ENCODE measurements at regions not wholly inside any gene's neighbourhood (a gene's known extent, or its start where the extent isn't known, plus 50 kb on each side); places are given as distances from the start of the nearest gene placed in this dataset.
A peak's percentile ranks its signal among the peaks of the same experiment; 100 is the strongest.

DNA sequence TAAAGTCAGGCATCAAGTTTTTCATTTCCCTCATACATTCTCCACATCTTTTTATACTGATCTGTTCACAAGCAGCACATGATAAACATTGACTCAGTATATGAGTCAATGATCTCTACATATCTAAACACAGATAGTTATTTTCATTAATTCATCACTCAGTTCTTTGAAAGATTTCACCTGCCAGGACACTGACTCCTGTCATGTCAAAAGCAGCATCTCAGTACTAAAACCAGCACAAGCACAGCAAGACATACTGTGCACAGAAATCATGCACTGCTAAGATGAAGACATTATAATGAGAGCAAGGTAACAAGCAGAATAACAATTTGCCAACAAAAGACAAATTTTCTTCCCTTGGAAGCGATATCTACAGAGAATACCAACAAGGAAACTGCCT lies 206.1 kb upstream of the COX7C start:
- Histone ChIP-seq H3K36me3 (ENCODE audit: control insufficient read depth, insufficient read depth, low read length) (no peaks in the 10 kb centered on the region), H3K4me3 (ENCODE audit: low read depth, low read length) (no peak overlapping the region), H3K9me3 (ENCODE audit: control insufficient read depth, insufficient read depth, low read length) (no peaks in the 10 kb centered on the region), H3K27me3 (ENCODE audit: control insufficient read depth, insufficient read depth, low read length) (no peaks in the 10 kb centered on the region), H3K4me1 (ENCODE audit: control insufficient read depth, insufficient read depth, low read length) (no peaks in the 10 kb centered on the region), H3K27ac (ENCODE audit: low read depth, low read length) (no peak overlapping the region)
- no CpG with 5 or more reads among the region's 1 CpG for WGBS (ENCODE audit: insufficient coverage)
- DNase-seq (ENCODE audit: low read depth in 4 of 6, low spot score in 6 of 6), result peak in 1 of 6 donors; percentile 27

DNA sequence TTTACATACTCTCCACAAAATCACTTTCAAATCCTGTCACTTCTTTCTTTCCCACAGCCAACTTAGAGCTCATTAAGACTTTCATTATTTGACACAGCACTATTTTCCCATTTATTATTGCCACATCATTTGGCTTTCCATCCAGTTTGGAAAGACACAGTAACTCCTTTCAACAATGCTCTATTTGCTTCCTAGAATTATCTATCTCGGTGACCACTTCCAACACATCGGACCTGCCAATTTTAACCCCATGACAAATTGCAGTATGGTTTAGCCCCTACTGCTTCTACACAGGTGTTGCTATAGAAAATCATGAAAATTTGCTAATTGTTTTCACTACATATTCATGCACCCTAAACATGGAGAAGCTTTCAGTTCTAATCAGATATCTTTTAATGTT lies 190.6 kb upstream of the COX7C start:
- Histone ChIP-seq H3K27me3 (ENCODE audit: control insufficient read depth, insufficient read depth, low read length) (no peaks in the 10 kb centered on the region), H3K4me1 (ENCODE audit: control insufficient read depth, insufficient read depth, low read length) (no peaks in the 10 kb centered on the region), H3K27ac (ENCODE audit: low read depth, low read length) (no peak overlapping the region), H3K9me3 (ENCODE audit: control insufficient read depth, insufficient read depth, low read length) (no peaks in the 10 kb centered on the region), H3K4me3 (ENCODE audit: low read depth, low read length) (no peak overlapping the region), H3K36me3 (ENCODE audit: control insufficient read depth, insufficient read depth, low read length) (no peaks in the 10 kb centered on the region)
- 40% methylated on average over 1 of the region's 2 CpGs for WGBS (ENCODE audit: insufficient coverage)
- no peak for DNase-seq (ENCODE audit: low read depth in 4 of 6, low spot score in 6 of 6)

DNA sequence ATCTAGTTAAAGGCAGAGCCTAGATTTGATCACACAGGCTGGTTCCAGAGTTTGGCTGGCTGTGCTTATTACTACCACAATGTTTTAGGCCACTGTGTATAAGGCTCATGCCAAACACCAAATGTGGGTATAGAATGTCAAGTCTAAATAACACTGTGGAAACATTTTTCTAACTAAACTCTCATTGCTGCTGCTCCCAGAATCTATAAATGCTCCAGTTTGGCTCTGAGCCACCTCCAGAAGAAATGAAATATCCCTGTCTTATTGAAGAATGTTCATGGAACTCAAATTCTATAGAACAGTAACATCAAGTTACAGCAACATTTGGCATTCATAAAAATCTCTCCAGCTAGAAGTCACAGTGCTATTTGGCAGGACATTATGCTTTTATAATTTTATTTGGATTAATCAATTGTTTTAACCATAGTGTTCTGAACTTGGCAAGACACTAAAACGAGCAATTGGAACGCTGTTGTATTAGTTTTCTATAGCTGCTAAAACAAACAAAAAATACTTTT lies 178.1 kb upstream of the COX7C start:
- Histone ChIP-seq H3K27me3 (ENCODE audit: control insufficient read depth, insufficient read depth, low read length) (no peaks in the 10 kb centered on the region), H3K9me3 (ENCODE audit: control insufficient read depth, insufficient read depth, low read length) (no peaks in the 10 kb centered on the region), H3K4me3 (ENCODE audit: low read depth, low read length) (no peak overlapping the region), H3K36me3 (ENCODE audit: control insufficient read depth, insufficient read depth, low read length) (no peaks in the 10 kb centered on the region), H3K27ac (ENCODE audit: low read depth, low read length) (no peak overlapping the region), H3K4me1 (ENCODE audit: control insufficient read depth, insufficient read depth, low read length) (no peaks in the 10 kb centered on the region)
- peak in 2 of 6 donors; percentile 6 to 37 for DNase-seq (ENCODE audit: low read depth in 4 of 6, low spot score in 6 of 6)
- no CpG with 5 or more reads among the region's 2 CpGs for WGBS (ENCODE audit: insufficient coverage)

DNA sequence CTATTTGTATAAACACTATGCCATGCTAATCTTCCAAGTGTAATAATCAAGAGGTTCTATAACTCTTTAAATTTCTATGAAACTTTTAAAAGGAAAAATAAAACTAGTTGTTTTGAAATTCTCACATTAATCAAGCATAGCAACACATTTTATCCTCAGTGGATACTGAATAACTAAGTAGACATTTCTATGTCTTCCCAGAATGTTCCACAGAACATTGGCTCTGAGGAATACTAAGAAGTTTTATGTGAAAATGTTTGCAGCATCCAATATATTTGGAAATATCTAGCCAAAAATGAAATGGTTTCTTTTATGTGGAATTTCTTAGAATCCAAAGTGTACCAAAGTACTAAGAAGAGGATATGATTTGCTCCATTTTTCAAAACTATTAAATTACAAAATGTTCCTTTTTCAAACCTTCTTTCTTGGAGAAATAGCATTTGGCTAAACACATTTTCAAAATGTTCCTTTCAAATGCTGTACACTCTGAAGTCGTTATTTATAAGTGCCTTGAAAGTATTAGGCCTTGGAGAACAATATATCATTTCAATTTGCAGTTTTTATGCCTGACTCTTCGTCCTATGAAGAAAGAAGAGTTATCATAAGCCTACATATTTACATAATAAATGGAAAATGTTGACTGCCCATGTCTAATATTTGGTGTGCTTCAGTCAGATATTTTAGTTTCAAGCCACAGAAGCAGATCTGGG lies 175.6 kb upstream of the COX7C start:
- H3K9me3 ChIP-seq (ENCODE audit: control insufficient read depth, insufficient read depth, low read length), result no peaks in the 10 kb centered on the region
- no peak overlapping the region for H3K4me3 ChIP-seq (ENCODE audit: low read depth, low read length)
- no peaks in the 10 kb centered on the region for H3K4me1 ChIP-seq (ENCODE audit: control insufficient read depth, insufficient read depth, low read length)
- no peaks in the 10 kb centered on the region for H3K36me3 ChIP-seq (ENCODE audit: control insufficient read depth, insufficient read depth, low read length)
- no peaks in the 10 kb centered on the region for H3K27me3 ChIP-seq (ENCODE audit: control insufficient read depth, insufficient read depth, low read length)
- DNase-seq (ENCODE audit: low read depth in 4 of 6, low spot score in 6 of 6), result no peak
- no peak overlapping the region for H3K27ac ChIP-seq (ENCODE audit: low read depth, low read length)
- no CpG with 5 or more reads among the region's 2 CpGs for WGBS (ENCODE audit: insufficient coverage)

DNA sequence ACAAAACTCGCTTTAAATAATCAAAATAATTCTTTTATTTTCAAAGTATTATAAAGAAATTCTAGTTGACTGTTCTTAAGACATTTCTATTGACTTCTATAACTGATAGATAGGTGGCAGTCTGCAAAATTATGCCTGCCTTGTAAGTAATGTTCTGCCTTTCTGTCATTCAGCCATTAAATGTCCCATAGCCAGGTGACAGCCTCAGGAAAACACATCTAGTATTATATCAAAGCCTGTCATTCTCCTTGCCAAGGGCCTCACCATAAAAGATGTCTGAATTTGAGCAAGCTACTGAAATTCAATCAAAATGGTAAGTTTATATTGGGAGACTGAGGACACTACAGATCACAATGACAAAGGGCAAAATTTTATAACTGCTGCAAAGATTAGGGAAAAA lies 170.4 kb upstream of the COX7C start:
- Histone ChIP-seq H3K9me3 (ENCODE audit: control insufficient read depth, insufficient read depth, low read length) (no peaks in the 10 kb centered on the region), H3K27ac (ENCODE audit: low read depth, low read length) (no peak overlapping the region), H3K27me3 (ENCODE audit: control insufficient read depth, insufficient read depth, low read length) (no peaks in the 10 kb centered on the region), H3K4me1 (ENCODE audit: control insufficient read depth, insufficient read depth, low read length) (no peaks in the 10 kb centered on the region), H3K4me3 (ENCODE audit: low read depth, low read length) (no peak overlapping the region), H3K36me3 (ENCODE audit: control insufficient read depth, insufficient read depth, low read length) (no peaks in the 10 kb centered on the region)
- DNase-seq (ENCODE audit: low read depth in 4 of 6, low spot score in 6 of 6), result no peak
- no CpG with 5 or more reads among the region's 1 CpG for WGBS (ENCODE audit: insufficient coverage)

DNA sequence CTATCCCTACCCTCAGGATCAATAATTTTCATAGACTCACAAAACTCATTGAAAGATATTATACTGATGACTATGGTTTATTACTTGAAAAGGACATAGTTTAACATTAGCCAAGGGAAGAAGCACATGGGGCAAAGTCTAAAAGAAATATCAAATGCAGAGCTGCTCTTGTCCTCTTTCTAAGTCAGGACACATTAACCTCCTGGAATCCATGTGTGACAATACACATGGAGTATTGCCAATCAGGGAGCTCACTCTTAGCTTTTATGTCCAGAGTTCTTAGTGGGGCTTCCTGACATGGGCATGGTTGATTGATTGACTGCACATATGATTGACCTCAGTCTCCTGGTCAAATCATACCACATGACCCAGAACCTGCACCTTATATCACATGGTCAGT lies 165.5 kb upstream of the COX7C start:
- H3K27me3 ChIP-seq (ENCODE audit: control insufficient read depth, insufficient read depth, low read length), result no peaks in the 10 kb centered on the region
- peaks cover 2% of the 10 kb centered on the region for H3K9me3 ChIP-seq (ENCODE audit: control insufficient read depth, insufficient read depth, low read length)
- H3K4me1 ChIP-seq (ENCODE audit: control insufficient read depth, insufficient read depth, low read length), result no peaks in the 10 kb centered on the region
- no peak overlapping the region for H3K4me3 ChIP-seq (ENCODE audit: low read depth, low read length)
- no peak overlapping the region for H3K27ac ChIP-seq (ENCODE audit: low read depth, low read length)
- DNase-seq (ENCODE audit: low read depth in 4 of 6, low spot score in 6 of 6), result no peak
- H3K36me3 ChIP-seq (ENCODE audit: control insufficient read depth, insufficient read depth, low read length), result no peaks in the 10 kb centered on the region

DNA sequence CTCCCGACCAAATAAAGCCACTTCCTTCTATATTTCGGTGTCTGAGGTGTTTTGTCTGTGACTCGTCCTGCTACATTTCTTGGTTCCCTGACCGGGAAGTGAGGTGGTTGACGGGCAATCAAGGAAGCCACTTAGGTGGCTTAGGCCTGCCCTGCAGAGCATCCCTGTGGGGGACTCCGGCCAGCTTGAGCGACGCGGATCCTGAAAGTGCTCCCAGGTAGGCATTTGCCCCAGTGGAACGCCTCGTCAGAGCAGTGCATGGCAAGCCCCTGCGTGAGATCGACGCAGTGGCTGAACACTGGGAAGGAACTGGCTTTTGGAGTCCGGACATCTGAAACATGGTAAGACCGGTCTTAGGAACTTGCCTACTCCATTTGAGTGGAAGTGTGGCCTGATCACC lies 157.2 kb upstream of the COX7C start:
- WGBS (ENCODE audit: insufficient coverage), result 95% methylated on average over 14 of the region's 16 CpGs

DNA sequence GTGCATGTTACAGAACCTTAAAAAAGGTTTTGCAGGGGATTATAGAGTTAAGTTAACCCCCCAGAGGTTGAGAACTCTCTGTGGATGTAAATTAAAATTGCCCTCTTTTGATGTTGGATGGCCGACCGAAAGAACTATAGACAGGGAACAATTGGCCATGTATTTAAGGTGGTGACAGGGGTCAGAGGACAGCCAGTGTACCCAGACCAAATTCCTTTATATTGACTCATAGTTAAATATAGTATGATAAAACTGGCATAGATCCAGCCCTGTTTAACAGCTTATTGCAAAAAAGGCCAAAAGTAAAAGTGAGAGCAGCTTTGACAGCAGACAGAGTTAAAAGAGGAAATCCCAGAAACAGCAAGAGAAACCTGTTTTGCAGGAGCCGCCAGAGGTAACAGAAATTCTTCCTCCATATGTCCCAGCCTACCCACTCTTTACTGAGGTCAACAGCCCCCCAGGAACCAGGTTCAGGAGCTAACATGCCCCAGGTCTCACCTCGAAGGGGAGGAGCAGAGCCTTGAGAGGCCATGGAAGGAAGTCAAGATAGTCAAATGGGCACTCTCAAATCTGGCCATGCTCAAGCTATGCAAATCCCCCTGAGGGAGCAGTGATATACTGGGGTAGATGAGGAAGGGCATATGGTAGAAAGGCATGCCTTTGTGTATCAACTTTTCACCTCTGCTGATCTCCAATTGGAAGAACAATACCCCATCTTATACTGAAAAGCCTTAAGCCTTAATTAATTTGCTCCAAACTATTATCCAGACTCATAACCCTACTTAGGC lies 156.4 kb upstream of the COX7C start:
- DNase-seq (ENCODE audit: low read depth in 4 of 6, low spot score in 6 of 6), result no peak
- Histone ChIP-seq H3K36me3 (ENCODE audit: control insufficient read depth, insufficient read depth, low read length) (no peaks in the 10 kb centered on the region), H3K9me3 (ENCODE audit: control insufficient read depth, insufficient read depth, low read length) (peaks cover 1% of the 10 kb centered on the region), H3K27ac (ENCODE audit: low read depth, low read length) (no peak overlapping the region), H3K4me1 (ENCODE audit: control insufficient read depth, insufficient read depth, low read length) (no peaks in the 10 kb centered on the region), H3K27me3 (ENCODE audit: control insufficient read depth, insufficient read depth, low read length) (no peaks in the 10 kb centered on the region), H3K4me3 (ENCODE audit: low read depth, low read length) (no peak overlapping the region)
- WGBS (ENCODE audit: insufficient coverage), result 50% methylated on average over 2 of the region's 4 CpGs

More for the DNA sequence above, 157.2 kb upstream of the COX7C start:
- Histone ChIP-seq H3K27ac (ENCODE audit: low read depth, low read length) (no peak overlapping the region), H3K36me3 (ENCODE audit: control insufficient read depth, insufficient read depth, low read length) (no peaks in the 10 kb centered on the region), H3K4me1 (ENCODE audit: control insufficient read depth, insufficient read depth, low read length) (no peaks in the 10 kb centered on the region), H3K9me3 (ENCODE audit: control insufficient read depth, insufficient read depth, low read length) (peaks cover 2% of the 10 kb centered on the region), H3K4me3 (ENCODE audit: low read depth, low read length) (no peak overlapping the region), H3K27me3 (ENCODE audit: control insufficient read depth, insufficient read depth, low read length) (no peaks in the 10 kb centered on the region)
- no peak for DNase-seq (ENCODE audit: low read depth in 4 of 6, low spot score in 6 of 6)

DNA sequence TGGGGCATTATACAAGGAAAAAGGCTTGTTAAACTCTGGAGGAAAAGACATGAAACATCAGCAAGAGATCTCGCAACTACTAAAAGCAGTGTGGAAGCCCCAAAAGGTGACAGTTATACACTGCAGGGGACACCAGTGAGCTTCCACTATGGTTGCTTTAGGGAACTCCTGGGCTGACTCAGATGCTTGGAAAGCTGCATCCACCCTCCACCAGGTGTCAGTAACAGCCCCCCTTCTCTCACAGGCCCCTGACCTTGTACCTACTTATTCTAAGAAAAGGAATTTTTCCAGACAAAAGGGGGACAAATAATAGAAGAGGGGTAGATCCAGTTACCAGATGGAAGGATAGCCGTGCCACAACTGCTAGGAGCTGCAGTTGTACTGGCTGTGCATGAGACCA lies 154.4 kb upstream of the COX7C start:
- WGBS (ENCODE audit: insufficient coverage), result 71% methylated on average over 2 of the region's 2 CpGs
- Histone ChIP-seq H3K27ac (ENCODE audit: low read depth, low read length) (no peak overlapping the region), H3K9me3 (ENCODE audit: control insufficient read depth, insufficient read depth, low read length) (no peaks in the 10 kb centered on the region), H3K36me3 (ENCODE audit: control insufficient read depth, insufficient read depth, low read length) (no peaks in the 10 kb centered on the region), H3K4me3 (ENCODE audit: low read depth, low read length) (no peak overlapping the region), H3K4me1 (ENCODE audit: control insufficient read depth, insufficient read depth, low read length) (no peaks in the 10 kb centered on the region), H3K27me3 (ENCODE audit: control insufficient read depth, insufficient read depth, low read length) (no peaks in the 10 kb centered on the region)
- DNase-seq (ENCODE audit: low read depth in 4 of 6, low spot score in 6 of 6), result no peak

Measured in spinal cord (tissue), 9 donors.